Ascending aorta (tissue), 2 donors: ENCODE measurements at regions not wholly inside any gene's neighbourhood (a gene's known extent, or its start where the extent isn't known, plus 50 kb on each side); places are given as distances from the start of the nearest gene placed in this dataset.

ENCODE experiments used
- DNase-seq, 2 donors: peaks; one replicate each; pipeline ENCODE4 v3.0.0-alpha.2; 2019; ENCODE audit warnings: low spot score in 2 of 2
- H3K27ac ChIP-seq, 2 donors: fragments of 200-600 bp; sonication (generic); one replicate each; pipeline ENCODE4 v1.5.1; 2016 to 2017; ENCODE audit warnings: mild to moderate bottlenecking in 1 of 2
- H3K27me3 ChIP-seq: fragments of 200-600 bp; sonication (generic); one replicate; pipeline ENCODE4 v1.5.1; 2017
- H3K36me3 ChIP-seq, 2 donors: fragments of 200-600 bp; sonication (generic); one replicate each; pipeline ENCODE4 v1.5.1; 2016
- H3K4me1 ChIP-seq, 2 donors: fragments of 200-600 bp; sonication (generic); one replicate each; pipeline ENCODE4 v1.5.1; 2016 to 2017; ENCODE audit warnings: mild to moderate bottlenecking in 1 of 2
- H3K4me3 ChIP-seq, 2 donors: fragments of 200-600 bp; sonication (generic); one replicate each; pipeline ENCODE4 v1.5.1; 2016 to 2017; ENCODE audit warnings: mild to moderate bottlenecking in 1 of 2
- H3K9me3 ChIP-seq, 2 donors: fragments of 200-600 bp; sonication (generic); one replicate each; pipeline ENCODE4 v1.5.1; 2016
- CTCF ChIP-seq, 3 experiments: fragments of 200-600 bp in 2 of 3; fragments of 450-650 bp in 1 of 3; sonication (generic) in 2 of 3; IDR thresholded peaks; one replicate each; pipeline ENCODE4 v1.5.1; 2016 to 2019; ENCODE audit warnings: antibody characterized with exemption in 3 of 3, mild to moderate bottlenecking in 1 of 3, moderate library complexity in 1 of 3
- intact Hi-C: fragments of 100-400 bp; cut with DNase I; formaldehyde crosslinking; loops from one replicate; pipeline ENCODE4 v1.15.1; 2023

DNA sequence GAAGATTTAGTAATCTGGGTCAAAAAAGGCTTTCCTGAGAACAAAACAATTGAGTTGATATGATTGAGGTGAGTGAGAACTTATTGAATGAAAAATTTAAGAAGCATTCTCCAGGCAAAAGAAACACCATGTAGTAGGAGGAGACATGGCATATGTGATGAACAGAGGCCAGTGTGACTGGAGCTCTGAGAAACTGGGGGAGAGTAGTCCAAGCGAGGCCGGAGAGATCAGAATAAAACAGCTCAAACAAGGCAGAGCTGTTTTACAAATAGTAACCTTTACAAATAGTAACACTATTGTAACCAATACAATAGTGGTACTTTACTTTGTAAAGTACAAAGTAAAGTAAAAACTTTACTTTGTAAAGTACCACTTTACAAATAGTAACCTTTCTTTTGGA, 1159.1 kb downstream of the PCDH9 start:
- TF ChIP-seq CTCF (IDR thresholded peaks at IDR 0.05): no peak

GRCh38 chr13:66069570-66069969, 1160.6 kb downstream of the PCDH9 start:
- DNase-seq: no peak
- Histone ChIP-seq H3K27me3 (no peaks in the 10 kb centered on the region), H3K9me3 (no peaks in the 10 kb centered on the region), H3K4me3 (no peak overlapping the region), H3K27ac (no peak overlapping the region), H3K36me3 (no peaks in the 10 kb centered on the region), H3K4me1 (no peaks in the 10 kb centered on the region)
- intact Hi-C loops: no loop called here
- no peak for TF ChIP-seq CTCF (IDR thresholded peaks at IDR 0.05)

More for the DNA sequence above, 1159.1 kb downstream of the PCDH9 start:
- no peaks in the 10 kb centered on the region for H3K9me3 ChIP-seq
- H3K4me1 ChIP-seq: no peaks in the 10 kb centered on the region
- H3K4me3 ChIP-seq: no peak overlapping the region
- intact Hi-C loops: no loop called here
- no peak for DNase-seq
- no peaks in the 10 kb centered on the region for H3K27me3 ChIP-seq
- H3K27ac ChIP-seq: no peak overlapping the region
- no peaks in the 10 kb centered on the region for H3K36me3 ChIP-seq

- Histone ChIP-seq H3K27ac (no peak overlapping the region), H3K4me1 (no peaks in the 10 kb centered on the region), H3K9me3 (no peaks in the 10 kb centered on the region), H3K36me3 (no peaks in the 10 kb centered on the region), H3K4me3 (no peak overlapping the region), H3K27me3 (no peaks in the 10 kb centered on the region)
- intact Hi-C loops: no loop called here
- TF ChIP-seq CTCF (IDR thresholded peaks at IDR 0.05): no peak
- no peak for DNase-seq
These were observed 1161.5 kb downstream of the PCDH9 start for GRCh38 chr13:66068683-66069082.

DNA sequence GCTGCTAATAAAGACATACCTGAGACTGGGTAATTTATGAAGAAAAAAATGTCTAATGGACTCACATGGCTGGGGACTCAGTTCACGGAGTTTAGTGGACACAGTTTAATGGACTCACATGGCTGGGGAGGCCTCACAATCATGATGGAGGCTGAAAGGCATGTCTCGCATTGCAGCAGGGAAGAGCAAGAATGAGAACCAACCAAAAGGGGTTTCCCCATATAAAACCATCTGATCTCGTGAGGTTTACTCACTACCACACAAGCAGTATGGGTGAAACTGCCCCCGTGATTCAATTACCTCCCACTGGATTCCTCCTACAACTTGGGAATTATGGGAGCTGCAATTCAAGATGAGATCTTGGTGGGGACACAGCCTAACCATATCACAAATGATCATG, 1181.2 kb downstream of the PCDH9 start:
- Histone ChIP-seq H3K36me3 (no peaks in the 10 kb centered on the region), H3K4me3 (no peak overlapping the region), H3K4me1 (no peaks in the 10 kb centered on the region), H3K9me3 (no peaks in the 10 kb centered on the region), H3K27me3 (no peaks in the 10 kb centered on the region), H3K27ac (no peak overlapping the region)
- no peak for TF ChIP-seq CTCF (IDR thresholded peaks at IDR 0.05)
- DNase-seq: no peak
- intact Hi-C loops: no loop called here

- TF ChIP-seq CTCF (IDR thresholded peaks at IDR 0.05): no peak
- no peak for DNase-seq
- intact Hi-C loops: no loop called here
- Histone ChIP-seq H3K36me3 (no peaks in the 10 kb centered on the region), H3K9me3 (no peaks in the 10 kb centered on the region), H3K27ac (no peak overlapping the region), H3K4me3 (no peak overlapping the region), H3K27me3 (no peaks in the 10 kb centered on the region), H3K4me1 (no peaks in the 10 kb centered on the region)
These were observed 1189.6 kb downstream of the PCDH9 start for GRCh38 chr13:66040506-66040905.

- intact Hi-C loops: no loop called here
- Histone ChIP-seq H3K36me3 (no peaks in the 10 kb centered on the region), H3K27ac (no peak overlapping the region), H3K4me3 (no peak overlapping the region), H3K4me1 (no peaks in the 10 kb centered on the region), H3K9me3 (no peaks in the 10 kb centered on the region), H3K27me3 (no peaks in the 10 kb centered on the region)
- DNase-seq: no peak
- TF ChIP-seq CTCF (IDR thresholded peaks at IDR 0.05): no peak
These were observed 1193.0 kb downstream of the PCDH9 start for GRCh38 chr13:66037096-66037495.
